Stimulated activated CD8-positive, alpha-beta memory T cell treated with anti-CD3 and anti-CD28 coated beads, Interleukin-2, amount 100 ng/mL, for 48 hours (primary cell): ENCODE measurements at regions not wholly inside any gene's neighbourhood (a gene's known extent, or its start where the extent isn't known, plus 50 kb on each side); places are given as distances from the start of the nearest gene placed in this dataset.

Experiments used
- DNase-seq, 2 donors: peaks; one replicate each; pipeline ENCODE4 v3.0.0-alpha.2; 2020; ENCODE audit warnings: low read depth in 2 of 2

DNA sequence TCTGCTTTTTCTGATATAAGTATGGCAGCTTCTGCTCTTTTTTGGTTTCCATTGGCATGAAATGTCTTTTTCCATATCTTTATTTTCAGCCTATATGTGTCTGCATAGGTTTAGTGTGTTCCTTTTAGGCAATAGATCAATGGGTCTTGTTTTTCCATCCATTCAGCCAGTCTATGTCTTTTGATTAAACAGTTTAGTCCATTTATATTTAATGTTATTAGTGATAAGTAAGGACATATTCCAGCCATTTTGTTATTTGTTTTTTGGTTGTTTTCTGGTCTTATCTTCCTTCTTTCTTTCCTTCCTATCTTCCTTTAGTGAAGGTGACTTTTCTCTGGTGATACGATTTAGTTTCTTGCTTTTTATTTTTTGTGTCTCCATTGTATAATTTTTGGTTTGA lies 101.3 kb upstream of the LRRC3B start:
- DNase-seq = no peak

DNA sequence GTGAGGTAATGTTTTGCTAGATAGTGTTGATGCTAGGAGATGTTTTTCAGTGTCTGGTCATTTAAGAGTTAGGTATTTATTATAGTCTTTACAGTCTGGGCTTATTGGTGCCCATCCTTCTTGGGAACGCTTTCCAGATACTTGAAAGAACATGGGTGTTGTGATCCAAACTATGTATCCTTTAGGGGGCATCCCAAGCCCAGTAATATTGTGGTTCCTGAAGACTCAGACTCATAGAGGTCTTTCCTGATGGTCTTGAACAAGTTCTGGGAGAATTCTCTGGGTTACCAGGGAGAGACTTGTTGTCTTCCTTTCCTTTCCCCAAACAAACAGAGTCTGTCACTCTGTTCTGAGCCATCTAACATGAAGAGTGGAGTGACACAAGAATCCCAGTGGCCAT lies 99.7 kb upstream of the LRRC3B start:
- DNase-seq = no peak

DNA sequence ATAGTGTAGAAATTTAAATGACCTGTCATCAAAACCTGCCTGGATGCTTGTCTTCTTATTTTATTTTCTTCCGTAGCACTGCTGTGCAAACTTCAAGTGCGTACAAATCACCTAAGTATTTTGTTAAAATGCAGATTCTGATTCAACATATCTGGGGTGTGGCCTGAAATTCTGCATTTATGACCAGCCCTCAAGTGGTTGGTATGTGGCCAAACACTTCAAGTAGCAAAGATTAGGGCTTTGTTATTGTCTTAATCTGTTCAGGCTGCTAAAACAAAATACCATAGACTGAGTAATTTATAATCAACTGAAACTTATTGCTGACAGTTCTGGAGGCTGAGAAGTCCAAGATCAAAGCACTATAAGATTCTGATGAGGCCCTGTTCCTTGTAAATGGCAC lies 97.6 kb upstream of the LRRC3B start:
- no peak for DNase-seq

DNA sequence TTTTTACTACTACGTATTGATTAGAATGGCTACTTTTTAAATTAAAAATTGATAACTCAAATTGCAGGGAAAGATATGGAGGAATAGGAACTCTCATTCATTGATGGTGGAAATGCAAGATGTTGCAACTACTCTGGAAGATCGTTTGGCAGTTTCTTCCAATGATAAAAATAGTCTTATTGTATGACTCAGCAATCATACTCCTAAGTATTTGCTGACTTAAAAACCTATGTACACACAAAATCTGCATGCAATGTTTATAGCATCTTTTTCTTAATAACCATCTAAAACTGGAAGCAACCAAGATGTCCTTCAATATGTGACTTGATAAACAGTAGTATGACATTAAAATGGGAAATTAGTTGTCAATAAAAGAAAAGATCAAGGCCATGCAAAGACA lies 87.4 kb upstream of the LRRC3B start:
- no peak for DNase-seq

DNA sequence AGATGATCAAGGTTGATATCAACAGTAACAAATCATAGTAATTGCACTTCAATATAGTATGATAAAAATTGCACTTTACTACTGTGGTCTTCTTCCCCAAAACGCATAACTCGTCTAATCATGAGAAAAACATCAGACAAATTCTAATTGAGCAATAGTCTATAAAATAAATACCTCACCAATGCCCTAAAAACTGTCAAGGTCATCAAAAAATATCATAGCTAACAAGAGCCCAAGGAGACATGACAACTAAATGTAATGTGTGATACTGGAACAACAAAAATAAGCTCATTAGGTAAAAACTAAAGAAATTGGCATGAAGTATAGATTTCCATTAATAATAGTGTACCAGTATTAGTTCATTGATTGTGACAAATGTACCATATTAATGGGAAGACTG lies 85.6 kb upstream of the LRRC3B start:
- no peak for DNase-seq

DNA sequence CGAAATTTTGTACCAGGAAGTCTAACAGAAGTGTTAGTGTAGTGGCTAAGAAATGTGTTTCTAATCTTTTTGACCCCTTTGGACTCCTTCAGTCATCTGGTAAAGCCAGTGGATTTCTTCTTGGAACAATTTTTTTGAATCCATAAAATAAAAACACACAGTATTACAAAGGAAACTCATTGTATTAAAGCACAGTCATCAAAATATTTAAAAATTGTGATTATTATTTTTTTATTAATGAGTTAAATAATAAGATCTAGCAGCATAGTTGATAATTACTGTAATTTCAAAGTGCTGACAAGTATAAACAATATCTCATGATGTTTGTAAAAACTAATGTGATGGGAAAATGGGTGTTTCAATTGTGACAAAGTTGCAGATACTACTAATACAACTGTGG lies 72.2 kb upstream of the LRRC3B start:
- DNase-seq = no peak

DNA sequence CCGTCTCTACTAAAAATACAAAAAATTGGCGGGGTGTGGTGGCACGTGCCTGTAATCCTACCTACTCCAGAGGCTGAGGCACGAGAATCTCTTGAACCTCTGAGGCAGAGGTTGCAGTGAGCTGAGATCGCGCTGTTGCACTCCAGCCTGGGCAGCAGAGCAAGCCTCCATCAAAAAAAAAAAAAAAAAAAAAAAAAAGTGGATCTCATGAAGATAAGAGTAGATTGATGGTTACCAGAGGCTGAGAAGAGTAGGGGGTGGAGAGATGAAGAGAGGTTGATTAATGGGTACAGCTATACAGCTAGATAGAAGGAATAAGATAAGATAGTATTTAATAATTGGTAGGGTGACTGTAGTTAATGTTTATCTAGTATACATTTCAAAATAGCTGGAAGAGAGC lies 65.9 kb upstream of the LRRC3B start:
- DNase-seq = no peak

DNA sequence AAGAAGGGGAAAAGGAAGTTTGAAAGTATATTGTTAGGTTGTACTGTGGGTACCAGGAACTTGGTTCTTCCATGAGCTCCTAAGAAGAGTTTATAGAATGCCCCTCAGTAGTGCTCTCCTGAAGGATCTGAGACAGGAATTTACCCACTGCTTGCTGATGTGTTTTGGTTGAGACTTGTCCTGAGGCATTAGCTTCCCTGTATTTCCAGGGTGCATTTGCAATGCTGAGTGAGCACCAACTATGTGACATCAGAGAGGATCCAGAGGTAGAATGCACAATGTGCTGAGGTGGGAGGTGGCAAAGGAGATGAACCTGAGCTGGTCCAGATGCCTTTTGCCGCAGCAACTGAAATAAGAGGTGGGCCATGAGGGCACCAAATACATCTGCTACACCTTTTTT lies 64.3 kb upstream of the LRRC3B start:
- no peak for DNase-seq

DNA sequence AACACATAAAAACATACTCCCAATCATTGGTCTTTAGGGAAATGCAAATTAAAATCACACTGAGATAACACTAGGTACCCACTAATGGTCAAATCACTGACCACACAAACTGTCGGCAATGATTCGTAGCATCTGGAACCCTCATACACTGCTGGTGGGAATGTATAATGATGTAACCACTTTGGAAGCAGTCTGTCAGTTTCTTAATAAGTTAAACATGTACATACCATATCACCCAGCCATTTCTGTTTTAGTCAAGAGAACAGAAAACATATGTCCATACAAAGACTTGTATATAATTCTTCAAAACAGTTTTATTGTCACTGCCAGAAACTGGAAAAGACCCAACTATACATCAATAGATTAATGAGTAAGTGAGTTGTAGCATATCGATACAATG lies 63.3 kb upstream of the LRRC3B start:
- DNase-seq = no peak

DNA sequence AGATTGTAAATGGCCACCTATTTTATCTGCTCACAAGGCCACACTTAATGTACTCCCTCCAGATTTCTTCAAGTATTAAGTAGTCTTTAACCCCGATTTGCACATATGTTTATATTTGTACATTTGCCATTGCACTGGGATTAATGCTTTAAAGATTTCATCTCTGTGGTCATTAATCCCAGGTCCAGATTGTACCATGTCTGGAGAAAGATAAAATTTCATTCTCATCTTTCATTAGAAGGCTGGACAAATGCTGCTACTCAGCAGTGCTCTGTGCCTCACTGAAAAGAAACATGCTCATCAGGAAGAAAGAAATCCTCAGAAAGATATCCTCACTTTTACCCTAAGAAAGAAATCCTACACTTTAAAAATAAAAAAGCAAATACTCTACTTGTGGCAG lies 62.5 kb upstream of the LRRC3B start:
- no peak for DNase-seq

DNA sequence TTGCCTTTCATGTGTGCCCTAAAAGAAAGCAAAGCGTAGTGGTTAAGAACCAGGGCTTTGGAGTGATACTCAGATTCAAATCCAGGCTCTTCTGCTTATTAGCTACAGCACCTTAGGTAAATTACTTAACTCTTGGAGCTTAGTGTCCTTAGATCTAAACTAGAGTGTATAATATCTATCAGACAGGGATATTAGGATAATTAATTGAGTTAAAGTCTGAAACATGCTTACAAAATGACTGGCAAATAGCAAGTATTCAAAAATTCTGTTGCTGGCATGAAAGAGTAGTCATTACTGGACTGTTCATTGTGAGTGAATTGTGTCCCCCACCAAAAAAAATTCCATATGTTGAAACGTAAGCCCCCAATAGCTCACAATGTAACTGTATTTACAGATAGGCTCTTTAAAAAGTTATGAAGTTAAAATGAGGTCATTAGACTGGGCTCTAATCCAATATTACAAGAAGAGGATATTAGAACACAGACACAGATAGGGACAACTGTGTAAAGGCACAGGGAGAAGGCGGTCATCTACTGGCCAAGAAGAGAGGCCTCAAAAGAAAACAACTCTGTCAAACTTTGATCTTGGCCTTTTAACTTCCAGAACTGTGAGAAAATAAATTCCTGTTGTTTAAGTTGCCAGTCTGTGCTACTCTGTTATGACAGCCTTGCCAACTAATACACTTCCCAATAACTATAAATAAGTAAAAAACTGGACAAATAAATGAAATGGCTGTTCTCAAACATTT lies 60.4 kb upstream of the LRRC3B start:
- DNase-seq = no peak
